Suppressor macrophage treated with lipopolysaccharide for 1 hour (primary cell): ENCODE measurements at regions not wholly inside any gene's neighbourhood (a gene's known extent, or its start where the extent isn't known, plus 50 kb on each side); places are given as distances from the start of the nearest gene placed in this dataset.
"Not testable (repeated sequence)": the region's sequence is repeated elsewhere in the genome, so short reads cannot be mapped to it uniquely, and the experiment has no call there.

Source experiments
- DNase-seq, 3 donors: peaks; one replicate each; pipeline ENCODE4 v3.0.0-alpha.2; 2020 to 2022

- DNase-seq, result no peak
Measured at GRCh38 chr7:64469673-64470072, 93.2 kb downstream of the ZNF680 start.

- no peak for DNase-seq
Measured at GRCh38 chr7:64465551-64465950, 97.3 kb downstream of the ZNF680 start.

GRCh38 chr7:64463636-64464375 lies 99.1 kb downstream of the ZNF680 start:
- DNase-seq, result peak; percentile 28 to 39 (median 39)

- DNase-seq, result not testable (repeated sequence)
Measured at GRCh38 chr7:64459858-64460257, 103.0 kb downstream of the ZNF680 start.

GRCh38 chr7:64433590-64433989 lies 119.8 kb downstream of the ZNF736 start:
- no peak for DNase-seq

- DNase-seq, result no peak
Measured at GRCh38 chr7:64431838-64432237, 118.1 kb downstream of the ZNF736 start.

GRCh38 chr7:64429232-64429631 lies 115.5 kb downstream of the ZNF736 start:
- DNase-seq, result no peak

- not testable (repeated sequence) for DNase-seq
Measured at GRCh38 chr7:64425436-64425835, 111.7 kb downstream of the ZNF736 start.

GRCh38 chr7:64407148-64407547 lies 93.4 kb downstream of the ZNF736 start:
- DNase-seq, result no peak
